ENCODE measurements at regions not wholly inside any gene's neighbourhood (a gene's known extent, or its start where the extent isn't known, plus 50 kb on each side); places are given as distances from the start of the nearest gene placed in this dataset.
"Not testable (repeated sequence)": the region's sequence is repeated elsewhere in the genome, so short reads cannot be mapped to it uniquely, and the experiment has no call there.

DNA sequence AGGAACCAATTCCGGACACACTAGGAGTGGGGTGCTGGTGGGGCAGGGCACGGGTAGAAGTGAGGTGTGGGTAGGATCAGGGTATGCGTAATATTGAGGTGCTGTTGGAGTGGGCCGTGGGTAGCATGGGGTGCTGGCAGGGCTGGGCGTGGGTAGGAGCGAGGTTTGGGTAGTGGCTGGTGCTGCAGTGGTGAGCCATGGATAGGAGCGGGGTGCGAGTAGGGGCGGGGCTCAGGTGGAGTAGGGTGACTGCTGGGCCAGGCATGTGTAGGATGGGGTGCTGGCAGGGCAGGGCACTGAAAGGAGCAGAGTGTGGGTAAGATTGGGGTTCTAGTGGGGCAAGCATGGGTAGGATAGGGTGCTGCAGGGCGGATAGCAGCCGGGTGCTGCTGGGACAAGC is 114.2 kb upstream of the DUSP22 start:
- no peak overlapping the region for H3K4me3 ChIP-seq (replicated peaks; ENCODE audit: low read depth, low read length)
- no peak for DNase-seq (ENCODE audit: low read depth)
- TF ChIP-seq, protein P1, sequence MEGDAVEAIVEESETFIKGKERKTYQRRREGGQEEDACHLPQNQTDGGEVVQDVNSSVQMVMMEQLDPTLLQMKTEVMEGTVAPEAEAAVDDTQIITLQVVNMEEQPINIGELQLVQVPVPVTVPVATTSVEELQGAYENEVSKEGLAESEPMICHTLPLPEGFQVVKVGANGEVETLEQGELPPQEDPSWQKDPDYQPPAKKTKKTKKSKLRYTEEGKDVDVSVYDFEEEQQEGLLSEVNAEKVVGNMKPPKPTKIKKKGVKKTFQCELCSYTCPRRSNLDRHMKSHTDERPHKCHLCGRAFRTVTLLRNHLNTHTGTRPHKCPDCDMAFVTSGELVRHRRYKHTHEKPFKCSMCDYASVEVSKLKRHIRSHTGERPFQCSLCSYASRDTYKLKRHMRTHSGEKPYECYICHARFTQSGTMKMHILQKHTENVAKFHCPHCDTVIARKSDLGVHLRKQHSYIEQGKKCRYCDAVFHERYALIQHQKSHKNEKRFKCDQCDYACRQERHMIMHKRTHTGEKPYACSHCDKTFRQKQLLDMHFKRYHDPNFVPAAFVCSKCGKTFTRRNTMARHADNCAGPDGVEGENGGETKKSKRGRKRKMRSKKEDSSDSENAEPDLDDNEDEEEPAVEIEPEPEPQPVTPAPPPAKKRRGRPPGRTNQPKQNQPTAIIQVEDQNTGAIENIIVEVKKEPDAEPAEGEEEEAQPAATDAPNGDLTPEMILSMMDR (IDR thresholded peaks at IDR 0.05; ENCODE audit: low read length, missing control alignments), result no peak

DNA sequence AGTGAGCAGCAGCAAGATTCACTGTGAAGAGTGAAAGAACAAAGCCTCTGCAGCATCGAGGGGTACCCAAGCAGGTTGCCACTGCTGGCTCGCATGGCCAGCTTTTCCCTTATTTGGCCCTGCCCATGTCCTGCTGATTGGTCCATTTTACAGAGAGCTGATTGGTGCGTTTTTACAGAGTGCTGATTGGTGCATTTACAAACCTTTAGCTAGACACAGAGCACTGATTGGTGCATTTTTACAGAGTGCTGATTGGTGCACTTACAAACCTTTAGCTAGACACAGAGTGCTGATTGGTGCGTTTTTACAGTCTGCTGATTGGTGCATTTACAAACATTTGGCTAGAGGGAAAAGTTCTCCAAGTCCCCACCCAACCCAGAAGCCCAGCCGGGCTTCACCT is 113.4 kb upstream of the DUSP22 start:
- DNase-seq (ENCODE audit: low read depth); H3K4me3 ChIP-seq (replicated peaks; ENCODE audit: low read depth, low read length): not testable (repeated sequence)

DNA sequence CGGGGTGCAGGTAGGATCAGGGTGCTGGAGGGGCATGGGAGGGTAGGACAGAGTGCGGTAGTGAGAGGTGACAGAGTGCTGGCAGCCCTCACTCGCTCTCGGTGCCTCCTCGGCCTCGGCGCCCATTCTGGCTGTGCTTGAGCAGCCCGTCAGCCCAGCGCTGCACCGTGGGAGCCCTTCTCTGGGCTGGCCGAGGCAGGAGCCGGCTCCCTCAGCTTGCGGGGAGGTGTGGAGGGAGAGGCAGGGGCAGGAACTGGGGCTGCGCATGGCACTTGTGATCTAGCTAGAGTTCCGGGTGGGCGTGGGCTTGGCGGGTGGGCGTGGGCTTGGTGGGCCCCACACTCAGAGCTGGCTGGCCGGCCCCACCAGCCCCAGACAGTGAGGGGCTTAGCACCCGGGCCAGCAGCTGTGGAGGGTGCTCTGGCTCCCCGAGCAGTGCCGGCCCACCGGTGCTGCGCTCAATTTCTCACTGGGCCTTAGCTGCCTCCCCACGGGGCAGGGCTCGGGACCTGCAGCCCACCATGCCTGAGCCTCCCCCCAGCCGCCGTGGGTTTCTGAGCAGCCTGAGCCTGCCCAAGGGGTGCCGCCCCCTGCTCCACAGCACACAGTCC is 112.8 kb upstream of the DUSP22 start:
- DNase-seq (ENCODE audit: low read depth), result no peak
- H3K4me3 ChIP-seq (replicated peaks; ENCODE audit: low read depth, low read length), result no peak overlapping the region
- TF ChIP-seq, protein P1 (IDR thresholded peaks at IDR 0.05; ENCODE audit: low read length, missing control alignments), result no peak

DNA sequence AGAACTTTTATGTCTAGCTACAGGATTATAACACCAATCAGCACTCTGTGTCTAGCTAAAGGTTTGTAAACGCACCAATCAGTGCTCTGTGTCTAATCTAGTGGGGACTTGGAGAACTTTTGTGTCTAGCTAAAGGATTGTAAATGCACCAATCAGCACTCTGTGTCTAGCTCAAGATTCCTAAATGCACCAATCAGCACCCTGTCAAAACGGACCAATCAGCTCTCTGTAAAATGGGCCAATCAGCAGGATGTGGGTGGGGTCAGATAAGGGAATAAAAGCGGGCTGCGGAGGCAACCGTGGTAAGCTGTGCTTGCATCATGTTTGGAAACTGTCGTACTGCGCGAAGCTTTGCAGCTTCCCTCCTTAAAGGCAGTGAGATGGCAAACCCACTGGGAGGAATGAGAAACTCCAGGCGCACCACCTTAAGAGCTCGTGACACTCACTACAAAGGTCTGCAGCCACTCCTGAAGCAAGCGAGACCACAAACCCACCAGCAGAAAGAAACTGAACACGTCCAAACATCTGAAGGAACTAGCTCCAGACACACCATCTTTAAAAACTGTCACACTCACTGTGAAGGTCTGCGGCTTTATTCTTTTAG is 112.1 kb upstream of the DUSP22 start:
- DNase-seq (ENCODE audit: low read depth); H3K4me3 ChIP-seq (replicated peaks; ENCODE audit: low read depth, low read length): not testable (repeated sequence)

DNA sequence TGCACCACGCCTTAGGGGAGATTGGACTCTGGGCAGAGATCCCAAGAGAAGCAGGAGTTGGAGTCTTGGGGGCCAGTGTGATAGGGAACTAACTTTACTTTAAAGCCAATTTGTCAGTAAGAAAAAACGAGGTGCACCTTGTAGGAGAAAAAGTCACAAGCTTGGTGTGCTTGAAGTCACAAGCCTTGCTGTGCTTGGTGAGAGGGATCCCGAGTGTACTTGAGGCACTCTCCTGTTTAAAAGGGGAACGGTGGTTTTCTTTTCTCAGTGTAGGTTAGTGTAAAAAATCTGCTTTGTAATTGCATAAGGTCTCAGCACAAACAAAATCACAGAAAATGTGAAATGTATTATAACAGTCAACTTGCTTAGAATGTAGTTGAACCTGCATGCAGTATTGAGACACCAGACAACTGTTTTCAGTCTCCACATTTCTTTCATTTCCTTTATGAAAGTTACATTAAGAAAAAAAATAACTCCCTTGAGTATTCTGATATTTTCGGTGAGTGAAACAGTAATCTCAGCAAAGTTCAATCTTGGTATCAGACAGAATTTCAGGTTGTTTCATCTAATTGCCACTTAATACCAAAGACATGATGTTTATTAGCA is 111.1 kb upstream of the DUSP22 start:
- no peak for DNase-seq (ENCODE audit: low read depth)

DNA sequence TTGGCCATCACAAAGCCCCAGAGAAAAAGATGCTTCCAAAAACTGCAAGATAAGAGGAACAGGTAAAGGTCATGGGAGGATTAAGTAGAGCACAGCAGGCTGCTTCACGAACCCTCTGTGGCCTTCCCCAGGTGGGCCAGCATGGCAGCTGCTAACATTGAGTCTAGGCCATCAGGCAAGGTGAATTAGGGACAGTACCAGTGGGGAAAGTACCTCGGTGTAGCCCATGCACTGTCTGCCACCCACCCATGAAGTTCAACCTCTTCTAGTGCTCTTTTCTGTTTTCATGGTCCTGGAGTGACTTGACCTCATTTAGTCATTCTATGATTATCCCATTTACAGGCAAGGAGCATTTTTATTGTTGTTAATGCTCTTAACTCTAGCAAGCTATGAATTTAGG is 108.6 kb upstream of the DUSP22 start:
- no peak overlapping the region for H3K4me3 ChIP-seq (replicated peaks; ENCODE audit: low read depth, low read length)
- DNase-seq (ENCODE audit: low read depth), result no peak
- TF ChIP-seq, protein P1 (IDR thresholded peaks at IDR 0.05; ENCODE audit: low read length, missing control alignments), result no peak

More for the DNA sequence above, 111.1 kb upstream of the DUSP22 start:
- TF ChIP-seq, protein P1 (IDR thresholded peaks at IDR 0.05; ENCODE audit: low read length, missing control alignments), result no peak
- H3K4me3 ChIP-seq (replicated peaks; ENCODE audit: low read depth, low read length), result no peak overlapping the region

DNA sequence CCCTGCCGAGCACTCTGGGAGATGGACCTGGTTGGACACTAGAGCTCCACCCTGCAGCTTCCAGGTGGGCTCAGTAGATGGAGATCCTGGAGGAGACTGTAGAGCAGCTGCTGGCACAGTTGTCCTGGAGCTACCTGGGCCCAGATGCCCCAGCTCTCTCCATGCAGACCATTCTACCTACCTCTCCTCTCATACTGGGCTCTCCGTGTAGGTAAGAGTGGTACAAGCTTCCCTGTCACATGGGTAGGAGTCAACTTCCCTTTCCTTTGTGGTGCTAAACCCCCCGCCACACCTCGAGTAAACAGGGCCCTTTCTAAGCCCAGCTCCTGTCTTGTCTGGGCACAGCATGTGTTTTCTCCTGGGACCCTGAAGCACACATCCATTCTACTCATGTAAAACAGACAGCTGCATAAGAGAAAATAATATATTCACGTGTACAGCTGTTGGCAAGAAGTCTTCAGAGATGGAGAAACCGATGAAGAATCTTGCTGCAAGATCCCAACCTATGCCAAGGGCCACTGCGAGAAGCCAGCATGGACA is 108.1 kb upstream of the DUSP22 start:
- no peak for DNase-seq (ENCODE audit: low read depth)
- TF ChIP-seq, protein P1 (IDR thresholded peaks at IDR 0.05; ENCODE audit: low read length, missing control alignments), result no peak
- no peak overlapping the region for H3K4me3 ChIP-seq (replicated peaks; ENCODE audit: low read depth, low read length)
